ENCODE measurements at regions not wholly inside any gene's neighbourhood (a gene's known extent, or its start where the extent isn't known, plus 50 kb on each side); places are given as distances from the start of the nearest gene placed in this dataset.

- no peak for DNase-seq
These were observed 190.5 kb upstream of the DCN start for GRCh38 chr12:91373086-91373485.

- DNase-seq: no peak
These were observed 187.7 kb upstream of the DCN start for GRCh38 chr12:91370086-91370868.

GRCh38 chr12:91368613-91369012, 186.0 kb upstream of the DCN start:
- no peak for DNase-seq

GRCh38 chr12:91367234-91367849, 184.7 kb upstream of the DCN start:
- DNase-seq: peak; percentile 36

GRCh38 chr12:91364471-91365184, 182.0 kb upstream of the DCN start:
- peak; percentile 79 for DNase-seq

- peak; percentile 48 for DNase-seq
These were observed 179.2 kb upstream of the DCN start for GRCh38 chr12:91361864-91362263.

- DNase-seq: no peak
These were observed 174.8 kb upstream of the DCN start for GRCh38 chr12:91357381-91357780.

- DNase-seq: no peak
These were observed 173.8 kb upstream of the DCN start for GRCh38 chr12:91356405-91356804.

GRCh38 chr12:91355150-91356006, 172.8 kb upstream of the DCN start:
- DNase-seq: peak; percentile 76

- DNase-seq: no peak
These were observed 170.6 kb upstream of the DCN start for GRCh38 chr12:91353266-91353665.

- DNase-seq: no peak
These were observed 166.9 kb upstream of the DCN start for GRCh38 chr12:91349476-91349875.

- DNase-seq: peak; percentile 36
These were observed 165.0 kb upstream of the DCN start for GRCh38 chr12:91347481-91348214.

- DNase-seq: no peak
These were observed 164.2 kb upstream of the DCN start for GRCh38 chr12:91346827-91347226.

- no peak for DNase-seq
These were observed 161.8 kb upstream of the DCN start for GRCh38 chr12:91344408-91344807.

- no peak for DNase-seq
These were observed 160.4 kb upstream of the DCN start for GRCh38 chr12:91343010-91343409.

GRCh38 chr12:91339106-91339505, 156.5 kb upstream of the DCN start:
- DNase-seq: no peak

GRCh38 chr12:91335699-91336098, 153.1 kb upstream of the DCN start:
- DNase-seq: peak; percentile 52

- no peak for DNase-seq
These were observed 151.3 kb upstream of the DCN start for GRCh38 chr12:91333966-91334365.

- peak; percentile 29 for DNase-seq
These were observed 149.7 kb upstream of the DCN start for GRCh38 chr12:91332302-91332701.

GRCh38 chr12:91331371-91331770, 148.8 kb upstream of the DCN start:
- DNase-seq: no peak

GRCh38 chr12:91328451-91328850, 145.8 kb upstream of the DCN start:
- DNase-seq: no peak

GRCh38 chr12:91327889-91328288, 145.3 kb upstream of the DCN start:
- DNase-seq: peak; percentile 71

Data from fibroblast of skin of right biceps (primary cell).